ENCODE measurements at regions not wholly inside any gene's neighbourhood (a gene's known extent, or its start where the extent isn't known, plus 50 kb on each side); places are given as distances from the start of the nearest gene placed in this dataset.

DNA sequence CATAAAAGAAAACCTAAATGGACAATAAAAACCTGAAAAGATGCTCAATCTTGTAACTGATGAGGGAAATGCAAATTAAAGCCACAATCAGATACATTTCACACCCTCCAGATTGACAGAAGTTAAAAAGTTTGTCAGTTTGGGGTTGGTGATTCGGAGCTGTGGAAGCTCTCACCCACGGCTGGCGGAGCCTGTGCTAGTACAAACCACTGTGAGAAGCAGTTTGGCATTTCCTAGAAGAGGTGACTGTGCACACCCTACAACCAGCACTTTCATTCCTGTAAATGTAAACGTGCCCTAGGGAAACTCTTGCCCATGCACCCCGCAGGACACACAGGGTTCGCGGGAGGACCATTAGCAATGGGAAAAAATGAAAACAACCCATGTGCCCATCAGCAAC lies 114.1 kb downstream of the BMS1 start:
- H3K9me1 ChIP-seq (ENCODE audit: insufficient read depth, low read length): no peaks in the 10 kb centered on the region
- H4K8ac ChIP-seq (ENCODE audit: low read depth in 2 of 2, low read length in 2 of 2): no peak overlapping the region
- H3K9ac ChIP-seq (ENCODE audit: low read depth, low read length): no peak overlapping the region
- H3K23ac ChIP-seq (ENCODE audit: low read depth, low read length): no peak overlapping the region
- no peak overlapping the region for H3K4me3 ChIP-seq (ENCODE audit: insufficient read depth, low read depth, low read length)
- H4K91ac ChIP-seq (ENCODE audit: insufficient read depth, low read depth, low read length): no peak overlapping the region
- no peak for DNase-seq
- H3K56ac ChIP-seq (ENCODE audit: extremely low read depth, insufficient read depth, low read length): no peak overlapping the region
- no peak overlapping the region for H2BK15ac ChIP-seq (ENCODE audit: low read depth, low read length)
- dilution Hi-C loops (cut with HindIII; ENCODE audit: low sequenced_read_pairs, unreplicated experiment): no loop called here
- H4K5ac ChIP-seq (ENCODE audit: low read depth, low read length): no peak overlapping the region
- no peaks in the 10 kb centered on the region for H3K4me1 ChIP-seq (ENCODE audit: control insufficient read depth, insufficient read depth, low read length)
- BruUV-seq (replicated peaks): no TSS peak
- ATAC-seq (ENCODE audit: low read depth): no peak
- H3K27ac ChIP-seq (ENCODE audit: insufficient read depth, low read length): no peak overlapping the region
- no peak overlapping the region for H2BK20ac ChIP-seq (ENCODE audit: low read depth, low read length)
- H2AK9ac ChIP-seq (replicated peaks; ENCODE audit: low read depth, low read length, poor library complexity): no peak overlapping the region
- no peak overlapping the region for H3K4me2 ChIP-seq (ENCODE audit: low read depth, low read length)
- H3K4ac ChIP-seq (ENCODE audit: low read depth, low read length): no peak overlapping the region
- H3K36me3 ChIP-seq (ENCODE audit: control insufficient read depth, insufficient read depth, low read length): no peaks in the 10 kb centered on the region
- H4K20me1 ChIP-seq (ENCODE audit: insufficient read depth, low read length): no peaks in the 10 kb centered on the region
- no peaks in the 10 kb centered on the region for H3K79me1 ChIP-seq (ENCODE audit: low read depth in 1 of 2, low read length in 2 of 2)
- WGBS, 2 experiments (ENCODE audit: extremely low coverage in 2 of 2, insufficient read length in 1 of 2): no CpG with 5 or more reads among the region's 7 CpGs
- CTCF ChIA-PET: no interaction called here
- no peak overlapping the region for H2AK5ac ChIP-seq (ENCODE audit: low read depth, low read length)
- H2BK5ac ChIP-seq (ENCODE audit: low read depth, low read length, poor library complexity, severe bottlenecking): no peak overlapping the region
- no peak overlapping the region for H3K18ac ChIP-seq (ENCODE audit: low read depth, low read length)
- no peak overlapping the region for H2AFZ ChIP-seq (replicated peaks; ENCODE audit: low read length, poor library complexity)
- H3K9me3 ChIP-seq (ENCODE audit: control insufficient read depth, insufficient read depth, low read length): peaks cover 2% of the 10 kb centered on the region; the same call in 1 of the 2 replicates
- intact Hi-C loops (cut with micrococcal nuclease): no loop called here
- POLR2A ChIA-PET (ENCODE audit: unreplicated experiment): no interaction called here
- TF ChIP-seq BHLHE40 (IDR thresholded peaks at IDR 0.05; ENCODE audit: low read depth, low read length): no peak
- no peak for TF ChIP-seq NFE2L2 (IDR thresholded peaks at IDR 0.05; ENCODE audit: low read depth, low read length)
- TF ChIP-seq ELK1 (IDR thresholded peaks at IDR 0.05; ENCODE audit: borderline replicate concordance, low read depth, low read length): no peak
- TF ChIP-seq RCOR1 (IDR thresholded peaks at IDR 0.05; ENCODE audit: insufficient replicate concordance, low read length): no peak
- TF ChIP-seq SMC3 (IDR thresholded peaks at IDR 0.05; ENCODE audit: low read depth, low read length): no peak
- TF ChIP-seq CEBPB (IDR thresholded peaks at IDR 0.05; ENCODE audit: low read depth, low read length): no peak
- TF ChIP-seq MAZ (IDR thresholded peaks at IDR 0.05; ENCODE audit: borderline replicate concordance, low read depth, low read length): no peak
- in situ Hi-C loops (cut with MboI; ENCODE audit: low sequenced_read_pairs): loop anchor here (25.0 kb wide), 1 partner anchor 166 kb away; no protein-coding TSS in a partner anchor
- peaks cover 16% of the 10 kb centered on the region; the same call in 1 of the 2 replicates for H3K27me3 ChIP-seq (ENCODE audit: control insufficient read depth, insufficient read depth, low read length)
- no peak overlapping the region for H2BK120ac ChIP-seq (ENCODE audit: low read depth, low read length)
- H3K14ac ChIP-seq (replicated peaks; ENCODE audit: low read depth, low read length): no peak overlapping the region

All from IMR-90 (cell line).